ENCODE measurements at regions not wholly inside any gene's neighbourhood (a gene's known extent, or its start where the extent isn't known, plus 50 kb on each side); places are given as distances from the start of the nearest gene placed in this dataset.

DNA sequence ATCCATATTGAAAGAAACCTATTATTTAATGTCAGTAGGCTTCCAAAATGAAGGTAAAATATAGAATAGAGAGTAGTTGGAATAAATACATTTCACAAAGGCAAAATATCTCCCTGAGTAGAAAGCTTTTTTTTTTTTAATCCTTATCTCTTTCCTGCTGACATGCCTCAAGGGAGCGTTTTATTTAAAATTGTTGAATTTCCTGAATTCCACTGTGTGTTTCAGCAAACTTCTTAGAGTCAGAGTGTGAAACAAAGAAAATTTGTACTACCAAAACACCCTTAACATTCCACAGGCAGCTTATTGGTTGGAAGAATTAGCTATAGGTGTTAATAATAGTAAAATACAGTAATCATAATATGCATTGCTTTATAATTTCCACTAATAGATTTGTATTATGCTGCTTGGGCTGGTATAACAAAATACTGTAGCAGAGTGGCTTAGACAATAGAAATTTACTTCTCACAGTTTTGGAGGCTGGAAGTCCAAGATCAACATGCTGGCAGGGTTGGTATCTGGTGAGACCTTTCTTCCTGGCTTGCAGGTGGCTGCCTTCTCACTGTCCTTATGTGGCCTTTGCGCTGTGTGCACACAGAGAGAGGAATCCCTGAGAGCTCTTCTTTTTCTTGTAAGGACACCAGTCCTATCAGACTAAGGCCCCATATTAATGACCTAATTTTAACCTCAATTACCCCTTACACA is 468.4 kb upstream of the C1orf87 start:
- Histone ChIP-seq H3K23me2 (ENCODE audit: low read depth, low read length) (no peaks in the 10 kb centered on the region), H2BK15ac (ENCODE audit: low read length) (no peak overlapping the region)
- CTCF ChIA-PET (ENCODE audit: partially characterized antibody), result interaction anchor here (1.6 kb wide), 1 partner anchor 307 kb away, joined by 3 read pairs; no protein-coding TSS in a partner anchor

More for the DNA sequence above, 468.4 kb upstream of the C1orf87 start:
- no peak overlapping the region for H3K14ac ChIP-seq (ENCODE audit: insufficient read length)
- POLR2A ChIA-PET (ENCODE audit: partially characterized antibody), result no interaction called here
- WGBS, 2 experiments (ENCODE audit: extremely low coverage in 1 of 2, insufficient coverage in 1 of 2, insufficient read length in 1 of 2, insufficient replicate concordance in 2 of 2, low coverage in 1 of 2, low lambda C conversion rate in 2 of 2, missing lambda C conversion rate in 1 of 2), result 80% methylated on average over 2 of the region's 2 CpGs; no CpG with 5 or more reads in 1 of the 2 experiments
- H2BK20ac ChIP-seq (ENCODE audit: low read length), result no peak overlapping the region
- no peak overlapping the region for H4K5ac ChIP-seq (ENCODE audit: insufficient read length, low read depth, low read length)
- no peak overlapping the region for H2BK120ac ChIP-seq (replicated peaks; ENCODE audit: low read depth, low read length)
- no peak overlapping the region for H2BK5ac ChIP-seq (ENCODE audit: low read depth, low read length)
- H4K91ac ChIP-seq (replicated peaks; ENCODE audit: insufficient read length, low read length), result no peak overlapping the region
- TF ChIP-seq CEBPB (IDR thresholded peaks at IDR 0.05; ENCODE audit: low read depth, low read length) (no peak), CBX5 (IDR thresholded peaks at IDR 0.05; ENCODE audit: low read depth, low read length) (no peak), CREB1 (IDR thresholded peaks at IDR 0.05) (no peak), POLR2AphosphoS5 (IDR thresholded peaks at IDR 0.05; ENCODE audit: low read depth, low read length) (no peak), GABPA (IDR thresholded peaks at IDR 0.05; ENCODE audit: borderline replicate concordance, insufficient read depth, low read length) (no peak), POLR2A (IDR thresholded peaks at IDR 0.05; ENCODE audit: control extremely low read depth in 1 of 2, low read depth in 2 of 2, low read length in 2 of 2) (no peak), TBP (IDR thresholded peaks at IDR 0.05; ENCODE audit: low read depth, low read length) (no peak), SUZ12 (IDR thresholded peaks at IDR 0.05; ENCODE audit: low read length) (no peak)
- TF ChIP-seq, protein P1, sequence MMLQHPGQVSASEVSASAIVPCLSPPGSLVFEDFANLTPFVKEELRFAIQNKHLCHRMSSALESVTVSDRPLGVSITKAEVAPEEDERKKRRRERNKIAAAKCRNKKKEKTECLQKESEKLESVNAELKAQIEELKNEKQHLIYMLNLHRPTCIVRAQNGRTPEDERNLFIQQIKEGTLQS (IDR thresholded peaks at IDR 0.05; ENCODE audit: insufficient read depth, low read depth, low read length), result no peak
- no peak overlapping the region for H3K56ac ChIP-seq (replicated peaks; ENCODE audit: insufficient read length, low read depth, low read length)
- H3K9ac ChIP-seq (replicated peaks in 1 of 4; ENCODE audit: extremely low read depth in 1 of 4, low read depth in 3 of 4, low read length in 3 of 4), result no peak overlapping the region
- no peaks in the 10 kb centered on the region for H3K79me1 ChIP-seq (ENCODE audit: low read depth, low read length)
- no peak overlapping the region for H3K4me3 ChIP-seq (ENCODE audit: extremely low read depth in 1 of 4, insufficient read depth in 2 of 4, low read depth in 3 of 4, low read length in 4 of 4)
- no peak overlapping the region for H2BK12ac ChIP-seq (ENCODE audit: low read depth, low read length)
- H3K36me3 ChIP-seq (ENCODE audit: control insufficient read depth in 2 of 4, insufficient read depth in 4 of 4, low read length in 3 of 4), result no peaks in the 10 kb centered on the region
- H3K4me1 ChIP-seq (replicated peaks in 1 of 4; ENCODE audit: control insufficient read depth in 3 of 4, insufficient read depth in 4 of 4, low read length in 3 of 4), result no peaks in the 10 kb centered on the region
- H3K4ac ChIP-seq (replicated peaks; ENCODE audit: insufficient read length, low read depth, low read length), result no peak overlapping the region
- no peak overlapping the region for H3K18ac ChIP-seq (ENCODE audit: extremely low read depth, low read length)
- no peak overlapping the region for H3K27ac ChIP-seq (ENCODE audit: low read depth, low read length)
- no peak overlapping the region for H3K4me2 ChIP-seq (ENCODE audit: insufficient read depth in 1 of 2, low read depth in 2 of 2, low read length in 2 of 2)
- H2AFZ ChIP-seq (ENCODE audit: low read length), result no peak overlapping the region
- H3K27me3 ChIP-seq (replicated peaks in 1 of 4; ENCODE audit: control insufficient read depth in 3 of 4, extremely low read depth in 1 of 4, insufficient read depth in 3 of 4, low read length in 3 of 4), result peaks cover 0 to 1% (median 0%) of the 10 kb centered on the region in 4 experiments; a peak in 1 of 7 replicates
- no peak for FAIRE-seq
- H3K9me3 ChIP-seq (ENCODE audit: insufficient read depth in 2 of 2, low read depth in 1 of 2, low read length in 1 of 2), result no peaks in the 10 kb centered on the region
- no peak overlapping the region for H2AK5ac ChIP-seq (ENCODE audit: low read depth, low read length)
- H4K20me1 ChIP-seq (replicated peaks in 1 of 2; ENCODE audit: control insufficient read depth in 1 of 2, insufficient read depth in 2 of 2, low read length in 2 of 2), result no peaks in the 10 kb centered on the region
- no peak overlapping the region for H3K23ac ChIP-seq (ENCODE audit: insufficient read length)
- H3K79me2 ChIP-seq (ENCODE audit: control insufficient read depth in 1 of 2, insufficient read depth in 2 of 2, low read length in 2 of 2), result no peaks in the 10 kb centered on the region
- DNase-seq (ENCODE audit: low read depth in 1 of 2, low spot score in 2 of 2), result no peak
- H4K8ac ChIP-seq (ENCODE audit: extremely low read depth, insufficient read depth, low read length), result no peak overlapping the region
